GM12878 (cell line): ENCODE measurements at regions not wholly inside any gene's neighbourhood (a gene's known extent, or its start where the extent isn't known, plus 50 kb on each side); places are given as distances from the start of the nearest gene placed in this dataset.

Experiments used
- CBX3 ChIP-seq: fragments of 200-600 bp; sonication (generic); IDR thresholded peaks from 2 replicates; pipeline ENCODE4 v1.6.1; 2016; ENCODE audit warnings: low read depth, borderline replicate concordance
- EZH2 ChIP-seq: IDR thresholded peaks from 2 replicates; pipeline ENCODE4 v1.6.1; 2012; ENCODE audit warnings: low read depth, mild to moderate bottlenecking, control low read depth, inconsistent platforms, low read length, borderline replicate concordance; ENCODE audit not compliant: control insufficient read depth
- FOXM1 ChIP-seq: IDR thresholded peaks from 2 replicates; pipeline ENCODE4 v1.6.1; 2012; ENCODE audit warnings: low read depth, mild to moderate bottlenecking, inconsistent platforms, low read length, moderate library complexity
- JUND ChIP-seq: IDR thresholded peaks from 2 replicates; pipeline ENCODE4 v1.6.1; 2012; ENCODE audit warnings: low read depth, mild to moderate bottlenecking, low read length, improper control_type of control experiment, moderate library complexity
- NBN ChIP-seq: fragments of 450-650 bp; IDR thresholded peaks from 2 replicates; pipeline ENCODE4 v1.6.1; 2016
- PAX5 ChIP-seq: IDR thresholded peaks from 2 replicates; pipeline ENCODE4 v1.6.1; 2011; ENCODE audit warnings: low read depth, low read length, borderline replicate concordance
- POLR2A ChIP-seq: IDR thresholded peaks from 2 replicates; pipeline ENCODE4 v1.6.1; 2011; ENCODE audit warnings: low read depth, mild to moderate bottlenecking, low read length
- RB1 ChIP-seq: fragments of 450-650 bp; formaldehyde crosslinking; IDR thresholded peaks from 2 replicates; pipeline ENCODE4 v1.6.1; 2017; ENCODE audit warnings: mild to moderate bottlenecking, borderline replicate concordance
- RFX5 ChIP-seq: IDR thresholded peaks from 2 replicates; pipeline ENCODE4 v1.6.1; 2011; ENCODE audit warnings: low read depth, low read length, improper control_type of control experiment
- STAT3 ChIP-seq: IDR thresholded peaks from 2 replicates; pipeline ENCODE4 v1.6.1; 2011; ENCODE audit warnings: low read depth, low read length, improper control_type of control experiment
- YY1 ChIP-seq: IDR thresholded peaks from 2 replicates; pipeline ENCODE4 v1.6.1; 2011; ENCODE audit warnings: low read depth, mild to moderate bottlenecking, low read length
- TF ChIP-seq, protein P1 (sequence below): fragments of 450-650 bp; IDR thresholded peaks from 2 replicates; pipeline ENCODE4 v1.6.1; 2017; ENCODE audit warnings: low read depth, mild to moderate bottlenecking, moderate library complexity
- TF ChIP-seq, protein P2 (sequence below), 3 experiments: IDR thresholded peaks in 2 of 3; conservative IDR thresholded peaks in 1 of 3; 2 replicates each; pipeline ENCODE4 v1.5.1; 2011; ENCODE audit warnings: low read depth in 3 of 3, low read length in 3 of 3, mild to moderate bottlenecking in 3 of 3, control low read depth in 2 of 3, moderate library complexity in 2 of 3, inconsistent platforms in 1 of 3, mixed read lengths in 1 of 3; ENCODE audit not compliant: control insufficient read depth in 2 of 3, insufficient read depth in 1 of 3; ENCODE audit errors: extremely low read depth in 1 of 3
- TF ChIP-seq, protein P3 (sequence below): fragments of 450-650 bp; IDR thresholded peaks from 2 replicates; pipeline ENCODE4 v1.6.1; 2017; ENCODE audit warnings: mild to moderate bottlenecking

DNA sequence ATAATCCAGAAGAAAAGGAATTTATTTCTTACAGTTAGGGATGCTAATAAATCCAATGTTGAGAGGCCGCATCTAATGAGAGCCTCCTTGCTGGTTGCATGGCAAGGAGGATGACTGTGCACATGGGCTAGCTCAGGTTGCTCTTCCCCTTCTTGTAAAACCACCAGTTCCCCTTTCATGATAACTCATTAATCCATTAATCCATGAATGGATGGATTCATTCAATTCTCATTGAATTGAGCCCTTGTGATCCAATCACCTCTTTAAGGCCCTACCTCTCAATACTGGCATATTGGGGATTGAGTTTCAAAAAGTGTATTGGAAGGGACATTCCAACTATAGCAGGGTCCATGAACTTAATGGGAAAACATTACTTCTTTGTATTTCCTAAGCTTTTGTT is 149.5 kb downstream of the BMP2 start:
- TF ChIP-seq EZH2 (no peak), STAT3 (no peak), RFX5 (no peak), POLR2A (no peak), NBN (no peak), YY1 (no peak), JUND (no peak), CBX3 (no peak), FOXM1 (no peak), PAX5 (no peak), RB1 (no peak)
- TF ChIP-seq, protein P1, sequence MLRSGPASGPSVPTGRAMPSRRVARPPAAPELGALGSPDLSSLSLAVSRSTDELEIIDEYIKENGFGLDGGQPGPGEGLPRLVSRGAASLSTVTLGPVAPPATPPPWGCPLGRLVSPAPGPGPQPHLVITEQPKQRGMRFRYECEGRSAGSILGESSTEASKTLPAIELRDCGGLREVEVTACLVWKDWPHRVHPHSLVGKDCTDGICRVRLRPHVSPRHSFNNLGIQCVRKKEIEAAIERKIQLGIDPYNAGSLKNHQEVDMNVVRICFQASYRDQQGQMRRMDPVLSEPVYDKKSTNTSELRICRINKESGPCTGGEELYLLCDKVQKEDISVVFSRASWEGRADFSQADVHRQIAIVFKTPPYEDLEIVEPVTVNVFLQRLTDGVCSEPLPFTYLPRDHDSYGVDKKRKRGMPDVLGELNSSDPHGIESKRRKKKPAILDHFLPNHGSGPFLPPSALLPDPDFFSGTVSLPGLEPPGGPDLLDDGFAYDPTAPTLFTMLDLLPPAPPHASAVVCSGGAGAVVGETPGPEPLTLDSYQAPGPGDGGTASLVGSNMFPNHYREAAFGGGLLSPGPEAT, result no peak; the same call in 1 of the 2 replicates
- TF ChIP-seq, protein P2, sequence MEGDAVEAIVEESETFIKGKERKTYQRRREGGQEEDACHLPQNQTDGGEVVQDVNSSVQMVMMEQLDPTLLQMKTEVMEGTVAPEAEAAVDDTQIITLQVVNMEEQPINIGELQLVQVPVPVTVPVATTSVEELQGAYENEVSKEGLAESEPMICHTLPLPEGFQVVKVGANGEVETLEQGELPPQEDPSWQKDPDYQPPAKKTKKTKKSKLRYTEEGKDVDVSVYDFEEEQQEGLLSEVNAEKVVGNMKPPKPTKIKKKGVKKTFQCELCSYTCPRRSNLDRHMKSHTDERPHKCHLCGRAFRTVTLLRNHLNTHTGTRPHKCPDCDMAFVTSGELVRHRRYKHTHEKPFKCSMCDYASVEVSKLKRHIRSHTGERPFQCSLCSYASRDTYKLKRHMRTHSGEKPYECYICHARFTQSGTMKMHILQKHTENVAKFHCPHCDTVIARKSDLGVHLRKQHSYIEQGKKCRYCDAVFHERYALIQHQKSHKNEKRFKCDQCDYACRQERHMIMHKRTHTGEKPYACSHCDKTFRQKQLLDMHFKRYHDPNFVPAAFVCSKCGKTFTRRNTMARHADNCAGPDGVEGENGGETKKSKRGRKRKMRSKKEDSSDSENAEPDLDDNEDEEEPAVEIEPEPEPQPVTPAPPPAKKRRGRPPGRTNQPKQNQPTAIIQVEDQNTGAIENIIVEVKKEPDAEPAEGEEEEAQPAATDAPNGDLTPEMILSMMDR (IDR thresholded peaks at IDR 0.05 in 2 of 3, conservative IDR thresholded peaks at IDR 0.05 in 1 of 3; ENCODE audit: control insufficient read depth in 2 of 3, extremely low read depth in 1 of 3, insufficient read depth in 1 of 3, low read depth in 3 of 3, low read length in 3 of 3), result no peak
- TF ChIP-seq, protein P3, sequence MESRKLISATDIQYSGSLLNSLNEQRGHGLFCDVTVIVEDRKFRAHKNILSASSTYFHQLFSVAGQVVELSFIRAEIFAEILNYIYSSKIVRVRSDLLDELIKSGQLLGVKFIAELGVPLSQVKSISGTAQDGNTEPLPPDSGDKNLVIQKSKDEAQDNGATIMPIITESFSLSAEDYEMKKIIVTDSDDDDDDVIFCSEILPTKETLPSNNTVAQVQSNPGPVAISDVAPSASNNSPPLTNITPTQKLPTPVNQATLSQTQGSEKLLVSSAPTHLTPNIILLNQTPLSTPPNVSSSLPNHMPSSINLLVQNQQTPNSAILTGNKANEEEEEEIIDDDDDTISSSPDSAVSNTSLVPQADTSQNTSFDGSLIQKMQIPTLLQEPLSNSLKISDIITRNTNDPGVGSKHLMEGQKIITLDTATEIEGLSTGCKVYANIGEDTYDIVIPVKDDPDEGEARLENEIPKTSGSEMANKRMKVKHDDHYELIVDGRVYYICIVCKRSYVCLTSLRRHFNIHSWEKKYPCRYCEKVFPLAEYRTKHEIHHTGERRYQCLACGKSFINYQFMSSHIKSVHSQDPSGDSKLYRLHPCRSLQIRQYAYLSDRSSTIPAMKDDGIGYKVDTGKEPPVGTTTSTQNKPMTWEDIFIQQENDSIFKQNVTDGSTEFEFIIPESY, result no peak
